ENCODE measurements at regions not wholly inside any gene's neighbourhood (a gene's known extent, or its start where the extent isn't known, plus 50 kb on each side); places are given as distances from the start of the nearest gene placed in this dataset.
A peak's percentile ranks its signal among the peaks of the same experiment; 100 is the strongest.

DNA sequence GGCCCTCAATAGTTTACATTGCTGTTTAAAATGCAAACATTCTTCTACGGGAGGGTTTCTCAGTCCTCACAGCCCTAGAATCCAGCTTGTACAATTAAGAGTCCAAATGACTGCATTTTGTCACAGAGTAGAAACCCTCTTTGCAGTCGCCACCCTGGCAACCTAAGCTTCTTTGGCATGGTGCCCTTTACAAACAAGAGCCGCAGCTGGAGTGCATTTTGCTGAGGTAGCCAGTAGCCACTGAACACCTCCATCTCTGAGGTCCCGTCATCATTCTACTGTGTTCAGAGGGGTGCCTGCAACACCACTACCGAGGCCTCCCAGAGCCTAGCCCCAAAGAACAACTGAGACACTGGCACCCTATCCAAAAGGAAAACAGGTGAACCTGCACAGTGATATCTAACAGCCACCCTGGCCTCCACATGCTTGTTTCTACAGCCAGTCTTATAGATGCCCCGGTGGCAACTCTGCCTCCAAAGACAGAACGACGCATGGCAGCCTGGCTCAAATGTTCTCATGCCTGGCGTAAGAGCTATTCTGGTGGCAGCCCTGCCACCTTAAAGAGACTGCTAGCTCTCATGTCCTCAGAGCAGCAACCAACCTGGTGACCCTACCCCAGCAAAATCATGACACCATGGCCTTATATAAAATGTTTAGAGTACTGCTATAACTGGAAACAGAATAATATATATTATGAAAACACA, 801.9 kb downstream of the TECRL start:
- DNase-seq, result no peak

DNA sequence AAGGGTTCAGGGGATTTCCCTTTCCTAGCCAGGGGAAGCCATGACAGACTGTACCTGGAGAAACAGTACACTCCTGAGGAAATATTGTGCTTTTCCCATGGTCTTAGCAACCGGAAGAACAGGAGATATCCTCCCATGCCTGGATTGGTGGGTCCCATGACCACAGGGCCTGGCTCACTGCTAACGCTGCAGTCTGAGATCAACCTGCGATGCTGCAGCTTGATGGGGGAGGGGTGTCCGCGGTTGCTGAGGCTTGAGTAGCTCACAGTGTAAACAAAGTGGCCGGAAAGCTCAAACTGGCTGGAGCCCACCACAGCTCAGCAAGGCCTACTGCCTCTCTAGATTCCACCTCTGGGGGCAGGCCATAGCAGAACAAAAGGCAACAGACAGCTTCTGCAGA, 819.5 kb downstream of the TECRL start:
- DNase-seq, result peak; percentile 66

DNA sequence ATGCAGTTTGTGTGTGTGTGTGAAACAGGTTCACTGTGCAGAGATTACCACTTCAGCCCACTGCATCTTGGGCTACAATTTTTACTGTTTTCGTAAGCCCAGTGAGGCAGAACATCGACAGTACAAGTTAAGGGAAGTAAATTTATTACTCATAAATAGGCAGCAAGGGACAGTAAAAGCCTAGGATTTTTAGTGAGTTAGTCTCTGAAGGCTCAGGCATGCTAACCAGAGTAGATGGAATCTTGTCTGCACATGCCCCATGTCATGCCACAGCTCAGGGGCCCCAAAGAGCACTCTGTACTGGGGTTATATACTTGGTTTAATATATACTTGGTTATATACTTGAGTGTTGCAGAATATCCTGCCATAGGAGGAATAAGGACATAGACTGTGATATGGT, 825.7 kb downstream of the TECRL start:
- no peak for DNase-seq

DNA sequence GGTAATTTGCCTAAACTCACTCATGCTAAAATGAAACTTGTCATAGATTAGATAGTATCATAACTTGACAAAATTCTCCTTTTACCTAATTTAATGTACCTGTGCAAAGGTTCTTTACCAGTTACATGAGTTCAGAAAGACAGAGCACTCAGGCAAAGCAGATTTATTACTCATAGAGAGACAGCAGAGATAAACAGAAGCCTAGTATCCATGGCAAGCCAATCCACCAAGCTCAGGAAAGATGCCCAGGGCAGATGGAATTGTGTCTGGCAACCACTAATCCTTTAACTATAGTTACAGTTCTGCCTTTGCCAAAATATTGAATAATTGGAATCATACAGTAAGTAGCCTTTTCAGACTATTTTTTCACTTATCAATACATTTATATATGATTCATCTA, 826.2 kb downstream of the TECRL start:
- DNase-seq, result no peak

DNA sequence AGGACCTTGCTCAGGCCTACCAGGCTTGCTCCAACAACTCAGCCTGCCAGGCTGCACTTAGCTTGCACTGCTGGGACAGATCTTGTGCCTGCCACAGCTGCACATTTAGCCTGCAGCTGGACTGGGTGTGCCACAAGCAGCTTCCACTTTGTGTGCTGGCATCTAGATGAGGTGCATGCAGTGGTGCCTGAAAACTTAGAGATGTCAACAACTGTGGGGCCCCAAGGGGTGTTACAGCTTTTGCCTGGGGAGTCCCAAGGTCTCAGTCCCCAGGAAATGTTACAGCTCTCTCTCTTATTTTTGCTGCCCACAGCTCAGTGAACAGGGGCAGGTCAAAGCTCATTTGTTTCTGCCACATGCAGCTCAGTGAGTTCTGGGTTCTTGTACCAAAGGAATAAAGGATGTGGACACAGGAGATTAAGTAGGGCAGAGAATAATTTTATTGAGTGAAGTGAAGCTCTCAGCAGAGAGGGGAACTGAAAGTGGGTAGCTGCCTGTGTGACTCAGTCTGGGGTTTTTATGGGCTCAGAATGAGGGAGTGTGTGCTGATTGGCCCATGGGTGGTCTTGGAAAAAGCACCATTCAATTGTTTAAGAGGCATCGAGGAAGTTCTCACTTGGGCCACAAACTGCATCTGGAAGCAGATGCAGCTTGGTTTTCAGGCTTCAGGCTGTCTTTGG, 828.3 kb downstream of the TECRL start:
- DNase-seq, result no peak

DNA sequence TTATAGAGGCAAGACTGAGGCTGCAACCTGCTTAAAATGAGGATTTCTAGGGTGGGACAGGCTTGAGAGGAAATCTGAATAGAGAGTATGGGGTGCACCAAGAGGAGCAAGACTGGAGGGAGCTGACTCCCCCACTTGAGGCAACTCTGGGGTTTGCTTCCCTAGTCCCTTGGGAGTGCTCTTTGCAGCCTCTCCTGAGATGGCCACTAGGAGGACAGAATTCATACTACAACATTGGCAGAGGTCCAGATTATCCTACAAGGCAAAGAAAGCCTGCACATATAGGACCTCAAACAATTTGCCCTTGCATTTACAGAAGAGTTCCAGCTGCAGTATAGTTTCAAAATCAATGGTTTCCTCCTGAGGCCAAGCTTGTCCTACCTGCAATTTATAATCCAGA, 830.9 kb downstream of the TECRL start:
- no peak for DNase-seq

DNA sequence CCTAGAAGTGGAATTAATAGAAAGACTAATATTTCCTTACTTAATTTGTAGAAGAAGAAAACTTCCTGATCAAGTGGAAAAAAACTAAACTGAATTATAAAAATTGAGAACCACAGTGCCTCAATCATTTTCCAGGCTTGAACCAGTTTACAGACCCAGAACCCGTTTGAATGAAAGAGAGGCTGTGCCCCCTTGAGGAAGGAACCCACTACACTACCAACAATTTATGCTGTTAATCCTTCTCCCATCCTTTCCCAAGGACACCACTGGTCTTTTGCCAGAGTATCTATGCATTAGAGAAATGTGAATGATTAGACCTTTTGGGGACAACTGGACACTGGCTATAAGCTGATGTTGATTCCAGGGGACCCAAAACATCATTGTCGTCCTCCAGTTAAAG, 842.6 kb downstream of the TECRL start:
- no peak for DNase-seq

DNA sequence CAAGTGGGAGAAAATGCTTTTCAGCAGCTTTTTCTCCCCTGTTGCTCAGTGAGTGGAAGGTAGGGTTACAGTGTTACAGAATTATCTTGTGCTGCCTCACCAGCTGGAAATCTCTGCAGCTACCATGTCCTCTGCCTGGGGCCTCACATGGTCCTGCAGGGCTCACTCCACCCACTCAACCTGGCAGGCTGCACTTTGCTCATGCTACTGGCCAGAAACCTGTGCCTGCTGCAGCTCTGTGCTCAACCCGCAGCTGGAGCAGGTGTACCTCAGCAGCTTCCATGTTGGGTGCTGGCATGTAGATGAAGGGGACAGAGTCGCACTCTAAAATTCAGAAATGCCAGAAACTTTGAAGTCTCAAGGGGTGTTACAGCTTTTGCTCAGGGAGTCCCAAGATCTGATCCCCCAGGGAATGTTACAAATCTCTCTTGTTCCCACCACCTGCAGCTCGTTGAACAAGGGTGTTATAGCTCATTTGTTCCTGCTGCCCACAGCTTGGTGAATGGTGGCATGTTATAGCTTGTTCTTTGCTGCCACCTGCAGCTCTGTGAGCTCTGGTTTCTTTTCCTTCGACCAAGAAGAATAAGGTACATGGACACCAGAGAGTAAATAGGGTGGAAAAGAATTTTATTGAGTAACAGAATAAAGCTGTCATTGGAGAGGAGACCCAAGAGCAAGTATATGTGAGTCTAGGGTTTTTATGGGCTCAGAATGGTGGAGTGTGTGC, 845.8 kb downstream of the TECRL start:
- no peak for DNase-seq

DNA sequence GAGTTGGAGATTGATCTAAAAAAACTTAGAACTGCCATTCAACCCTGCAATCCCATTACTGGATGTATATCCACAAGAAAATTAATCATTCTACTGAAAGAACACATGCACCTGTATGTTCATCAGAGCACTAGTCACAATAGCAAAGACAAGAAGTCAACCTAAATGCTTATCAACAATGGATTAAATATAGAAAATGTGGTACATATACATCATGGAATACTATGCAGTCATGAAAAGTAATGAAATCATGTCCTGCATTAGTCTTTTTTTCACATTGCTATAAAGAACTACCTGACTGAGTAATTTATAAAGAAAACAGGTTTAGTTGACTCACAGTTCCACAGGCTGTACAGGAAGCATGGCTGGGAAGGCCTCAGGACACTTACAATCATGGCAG, 850.5 kb downstream of the TECRL start:
- no peak for DNase-seq

DNA sequence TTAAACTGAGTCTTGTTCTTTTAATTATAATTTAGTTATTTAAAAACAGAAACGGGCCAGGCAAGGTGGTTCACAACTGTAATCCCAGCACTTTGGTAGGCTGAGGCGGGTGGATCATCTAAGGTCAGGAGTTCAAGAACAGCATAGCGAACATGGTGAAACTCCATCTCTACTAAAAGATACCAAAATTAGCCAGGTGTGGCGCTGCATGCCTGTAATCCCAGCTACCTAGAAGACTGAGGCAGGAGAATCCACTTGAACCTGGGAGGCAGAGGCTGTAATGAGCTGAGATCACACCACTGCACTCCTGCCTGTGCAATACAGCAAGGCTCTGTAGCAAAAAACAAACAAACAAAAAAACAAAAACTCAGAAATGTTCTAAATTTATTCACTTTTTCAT, 852.9 kb downstream of the TECRL start:
- no peak for DNase-seq

DNA sequence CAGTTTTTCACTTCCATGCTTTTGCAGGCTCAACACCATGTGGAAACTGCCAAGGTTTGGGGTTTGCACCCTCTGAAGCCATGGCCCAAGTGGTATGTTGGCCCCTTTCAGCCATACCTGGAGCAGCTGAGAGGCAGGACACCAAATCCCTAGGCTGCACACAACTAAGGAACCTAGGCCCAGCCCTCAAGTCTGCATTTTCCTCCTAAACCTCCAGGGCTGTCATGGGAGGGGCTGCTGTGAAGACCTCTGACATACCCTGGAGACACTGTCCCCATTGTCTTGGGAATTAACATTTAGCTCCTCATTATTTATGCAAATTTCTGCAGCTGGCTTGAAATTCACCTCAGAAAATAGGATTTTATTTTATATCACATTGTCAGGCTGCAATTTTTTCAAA, 856.1 kb downstream of the TECRL start:
- no peak for DNase-seq

DNA sequence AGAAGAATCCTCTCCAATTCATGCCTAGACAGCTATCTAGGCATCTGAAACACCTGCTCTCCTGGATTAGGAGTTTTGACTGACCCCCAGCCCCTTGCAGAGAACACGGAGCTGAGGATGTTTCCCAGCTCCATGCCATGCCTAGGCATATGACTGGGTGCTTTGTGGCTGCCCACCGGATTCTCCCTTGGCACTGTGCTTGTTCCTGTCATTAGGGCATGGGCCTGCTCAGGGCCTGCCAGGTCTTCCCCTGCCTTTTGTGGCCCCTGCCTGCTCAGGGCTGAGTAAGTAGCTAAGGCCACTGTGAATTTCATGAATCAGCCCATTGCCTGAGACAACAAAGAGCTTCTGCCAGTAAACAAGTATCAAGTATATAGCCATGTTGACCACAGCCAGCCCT, 867.4 kb downstream of the TECRL start:
- no peak for DNase-seq

DNA sequence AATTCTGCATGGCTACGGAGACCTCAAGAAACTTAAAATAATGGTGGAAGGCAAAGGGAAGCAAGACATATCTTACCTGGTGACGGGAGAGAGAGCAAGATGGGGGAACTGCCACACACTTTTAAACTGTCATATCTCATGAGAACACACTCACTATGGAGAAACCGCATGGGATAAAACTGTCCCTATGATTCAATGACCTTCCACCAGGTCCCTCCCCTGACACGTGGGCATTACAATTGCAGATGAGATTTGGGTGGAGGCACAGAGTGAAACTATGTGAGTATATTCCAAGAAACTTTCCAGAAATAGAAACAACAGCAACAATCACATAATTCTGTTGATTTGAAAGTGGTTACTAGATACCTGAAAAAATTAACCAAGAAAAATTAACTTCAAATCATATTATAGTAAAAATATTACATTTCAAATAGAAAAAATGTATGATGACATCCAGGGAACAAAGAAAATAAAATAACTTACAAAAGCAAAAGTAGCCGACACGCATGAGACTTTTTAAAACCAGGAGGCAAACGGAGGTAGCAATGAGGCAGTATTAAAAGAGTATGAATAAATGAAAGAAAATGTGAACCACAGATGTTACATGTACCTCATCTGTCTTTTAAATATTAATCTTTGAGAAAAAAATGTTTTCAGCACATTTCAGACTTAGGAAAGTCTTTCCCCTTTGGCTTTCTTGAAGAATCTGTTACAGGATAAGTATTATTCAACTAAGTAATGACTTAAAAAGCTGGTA, 879.5 kb downstream of the TECRL start:
- no peak for DNase-seq

DNA sequence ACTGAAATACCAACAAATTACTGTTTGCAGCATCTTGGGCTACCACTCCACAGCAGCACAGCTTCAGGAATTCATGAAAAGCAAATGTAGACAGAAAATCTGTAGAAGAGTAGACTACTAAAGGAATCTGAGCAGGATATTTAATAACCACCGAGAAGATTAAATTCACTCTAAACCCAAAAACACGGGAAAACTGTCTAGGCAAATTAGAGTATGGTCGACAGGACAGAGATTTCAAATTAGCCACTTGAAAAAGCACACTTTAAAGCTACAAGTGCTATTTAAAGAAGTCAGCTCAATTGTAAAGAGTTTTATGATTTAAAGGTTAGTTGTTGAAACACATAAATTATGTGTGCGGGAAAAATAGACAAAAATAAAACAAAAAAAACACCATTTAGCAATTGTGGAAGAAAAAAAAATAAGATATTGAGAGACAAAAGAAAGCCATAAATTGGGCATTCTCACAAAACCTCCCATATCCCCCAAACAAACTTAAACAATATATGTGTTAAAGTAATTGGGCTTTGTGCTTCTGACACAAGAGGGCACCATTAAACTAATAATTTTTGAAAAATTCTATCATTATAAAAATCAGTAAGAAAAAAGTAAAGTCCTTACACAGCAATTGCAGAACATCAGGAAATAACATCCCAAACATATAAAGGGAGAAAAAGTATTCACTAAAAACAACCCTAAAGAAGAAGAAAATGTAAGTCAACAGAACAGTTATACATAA, 880.8 kb downstream of the TECRL start:
- DNase-seq, result no peak

DNA sequence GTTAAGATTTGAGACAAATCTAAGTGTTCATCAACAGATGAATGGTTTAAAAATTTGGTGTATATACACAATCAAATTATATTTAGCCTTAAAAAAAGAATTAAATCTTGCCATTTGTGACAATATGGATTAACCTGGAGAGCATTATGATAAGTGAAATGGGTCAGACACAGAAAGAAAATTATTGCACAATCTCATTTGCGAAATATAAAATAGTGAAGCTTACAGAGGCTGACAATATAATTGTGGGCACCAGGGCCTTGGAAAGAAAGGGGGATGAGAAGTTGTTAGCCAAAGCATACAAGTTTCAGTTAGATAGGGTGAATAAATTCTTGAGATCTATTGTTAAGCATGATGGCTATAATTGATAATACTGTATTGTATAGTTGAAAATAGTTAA, 883.0 kb downstream of the TECRL start:
- DNase-seq, result no peak

DNA sequence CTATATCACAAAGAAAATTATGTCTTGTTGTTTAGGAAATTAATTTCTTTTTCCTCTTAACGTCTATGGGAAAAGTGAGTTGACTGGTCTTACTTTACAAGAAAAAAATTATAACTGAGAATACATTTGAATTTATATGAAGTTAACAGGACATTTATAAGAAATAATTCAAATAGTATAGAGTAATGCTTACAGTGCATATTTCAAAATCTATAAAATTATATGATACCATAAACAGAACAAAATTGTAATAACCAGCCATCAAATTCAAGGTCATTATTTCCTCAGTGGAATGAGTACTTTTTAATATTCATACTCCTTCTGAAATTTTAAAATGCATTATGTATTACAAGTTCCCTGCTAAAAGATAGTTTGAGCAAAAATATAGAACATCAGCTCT, 884.5 kb downstream of the TECRL start:
- no peak for DNase-seq

DNA sequence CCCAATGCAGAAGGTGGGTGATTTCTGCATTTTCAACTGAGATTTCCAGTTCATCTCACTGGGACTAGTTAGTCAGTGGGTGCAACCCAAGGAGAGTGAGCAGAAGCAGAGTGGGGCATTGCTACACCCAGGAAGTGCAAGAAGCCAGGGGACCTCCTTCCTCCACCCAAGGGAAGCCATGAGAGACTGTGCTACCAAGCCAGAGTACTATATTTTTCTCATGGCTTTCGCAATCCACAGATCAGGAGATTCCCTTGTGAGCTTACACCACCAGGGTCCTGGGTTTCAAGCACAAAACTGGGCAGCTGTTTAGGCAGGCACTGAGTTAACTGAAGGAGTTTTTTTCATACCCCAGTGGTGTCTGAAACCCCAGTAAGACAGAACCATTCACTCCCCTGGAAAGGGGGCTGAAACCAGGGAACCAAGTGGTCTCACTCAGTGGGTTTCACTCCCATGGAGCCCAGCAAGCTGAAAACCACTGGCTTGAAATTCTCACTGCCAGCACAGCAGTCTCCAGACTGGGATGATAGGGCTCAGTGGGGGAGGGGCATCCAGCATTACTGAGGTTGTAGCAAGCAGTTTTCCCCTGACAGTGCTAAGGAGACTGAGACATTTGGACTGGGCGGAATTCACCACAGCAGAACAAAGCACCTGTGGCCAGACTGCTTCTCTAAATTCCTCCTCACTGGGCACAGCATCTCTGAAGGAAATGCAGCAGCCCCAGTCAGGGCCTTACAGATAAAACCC, 903.4 kb downstream of the TECRL start:
- peak; percentile 45 for DNase-seq

DNA sequence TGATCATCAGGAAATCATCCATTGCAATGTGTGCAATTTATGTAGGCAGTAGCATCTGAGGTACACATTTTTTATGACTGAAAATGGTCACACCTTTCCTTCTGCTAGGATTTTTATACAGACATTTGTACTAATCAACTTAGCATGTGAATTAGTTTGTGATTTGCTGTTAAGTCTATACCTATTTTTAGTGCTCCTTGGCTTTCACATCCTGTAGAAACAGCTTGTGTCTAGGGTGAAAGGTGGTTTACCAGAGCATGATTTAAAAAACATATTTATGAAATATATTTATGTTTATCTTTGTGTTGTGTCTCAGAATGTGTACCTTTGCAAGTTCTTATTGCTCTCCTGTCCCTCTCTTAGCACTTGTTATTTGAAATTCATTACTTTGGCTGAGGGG, 916.0 kb downstream of the TECRL start:
- no peak for DNase-seq

DNA sequence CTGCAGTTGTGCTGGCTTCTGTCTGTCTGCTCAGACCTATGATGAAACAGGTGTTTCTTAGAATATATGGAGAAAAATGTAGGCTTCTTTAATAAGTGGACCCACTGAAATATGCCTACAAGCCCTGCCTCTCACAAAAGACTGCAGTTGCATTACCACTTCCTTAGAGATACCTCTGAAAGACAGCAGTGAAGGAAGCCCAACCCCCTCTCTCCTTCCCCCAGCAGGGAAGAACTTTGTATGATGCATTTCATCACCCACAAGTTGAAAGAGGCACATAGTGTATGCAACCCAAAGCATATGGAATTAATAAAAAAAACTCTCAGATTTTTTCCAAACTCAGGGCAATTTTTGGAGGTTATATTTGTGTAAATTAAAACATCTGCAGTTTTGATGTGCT, 916.7 kb downstream of the TECRL start:
- DNase-seq, result no peak

DNA sequence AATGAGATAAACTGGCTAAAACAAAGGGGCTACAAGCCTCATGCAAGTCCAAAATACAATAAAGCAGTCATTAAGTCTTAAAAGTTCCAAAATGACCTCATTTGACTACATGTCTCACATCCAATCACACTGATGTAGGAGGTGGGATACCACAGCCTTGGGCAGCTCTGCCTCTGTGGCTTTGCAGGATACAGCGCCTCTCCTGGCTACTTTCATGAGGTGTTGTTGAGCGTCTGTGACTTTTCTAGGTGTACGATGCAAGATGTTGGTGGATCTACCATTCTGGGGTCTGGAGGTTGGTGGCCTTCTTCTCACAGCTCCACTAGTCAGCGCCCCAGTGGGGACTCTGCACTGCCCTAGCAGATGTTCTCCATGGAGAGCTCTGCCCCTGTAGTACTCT, 944.9 kb downstream of the TECRL start:
- DNase-seq, result no peak

DNA sequence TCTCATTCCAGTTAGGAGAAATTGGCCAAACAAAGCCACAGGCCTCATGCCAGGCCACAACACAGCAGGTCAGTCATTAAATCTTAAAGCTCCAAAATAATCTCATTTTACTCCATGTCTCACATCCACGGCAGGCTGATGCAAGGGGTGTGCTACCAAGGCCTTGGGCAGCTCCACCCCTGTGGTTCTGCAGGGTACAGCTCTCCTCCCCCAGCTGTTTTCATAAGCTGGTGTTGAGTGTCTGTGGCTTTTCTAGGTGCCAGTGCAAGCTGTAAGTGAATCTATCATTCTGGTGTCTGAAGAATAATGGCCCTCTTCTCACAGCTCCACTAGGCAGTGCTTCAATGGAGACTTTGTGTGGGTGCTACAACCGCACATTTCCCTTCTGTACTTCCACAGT, 949.2 kb downstream of the TECRL start:
- no peak for DNase-seq

DNA sequence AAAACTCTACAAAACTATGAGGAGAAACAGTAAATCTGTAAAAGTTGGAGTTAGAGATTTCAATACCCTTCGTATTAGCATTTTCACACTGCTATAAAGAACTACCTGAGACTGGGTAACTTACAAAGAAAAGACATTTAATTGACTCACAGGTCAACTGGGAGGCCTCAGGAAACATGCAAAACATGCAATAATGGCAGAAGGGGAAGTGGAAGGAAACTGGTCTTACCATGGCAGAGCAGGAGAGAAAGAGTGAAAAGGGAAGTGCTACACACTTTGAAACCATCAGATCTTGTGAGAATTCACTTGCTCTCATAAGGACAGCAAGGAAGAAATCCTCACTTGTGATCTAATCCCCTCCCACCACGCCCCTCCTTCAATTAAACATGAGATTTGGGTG, 949.9 kb downstream of the TECRL start:
- no peak for DNase-seq

Measured in islet precursor cell (in vitro differentiated cells).